WTC11 (cell line): ENCODE measurements at regions not wholly inside any gene's neighbourhood (a gene's known extent, or its start where the extent isn't known, plus 50 kb on each side); places are given as distances from the start of the nearest gene placed in this dataset.

ENCODE experiments used
- ATAC-seq: fragments of 200-7000 bp; cut with Tn5 transposase; 2 replicates; pipeline ENCODE4 v1.10.0; 2021; ENCODE audit warnings: mild to moderate bottlenecking, moderate library complexity
- CTCF ChIA-PET: fragments of 300-600 bp; sonication (Branson Sonifier 250); formaldehyde crosslinking; loops from one replicate; lab custom pipeline; 2021; ENCODE audit warnings: antibody characterized with exemption; lab: Charles Lee
- POLR2A ChIA-PET: fragments of 350-600 bp; sonication (Branson Sonifier 250); formaldehyde crosslinking; loops from one replicate; lab custom pipeline; 2021; ENCODE audit warnings: antibody characterized with exemption; lab: Charles Lee
- DNase-seq: peaks from one replicate; pipeline ENCODE4 v3.0.0; 2021; ENCODE audit warnings: low spot score
- H3K27ac Mint-ChIP-seq: 2 replicates; pipeline ENCODE4 v1.8.0; 2021; ENCODE audit warnings: mixed read lengths
- H3K27me3 Mint-ChIP-seq: 2 replicates; pipeline ENCODE4 v1.8.0; 2021; ENCODE audit warnings: low read depth, mild to moderate bottlenecking, moderate library complexity, mixed read lengths
- H3K36me3 Mint-ChIP-seq: 2 replicates; pipeline ENCODE4 v1.8.0; 2021; ENCODE audit warnings: mixed read lengths
- H3K4me1 Mint-ChIP-seq: 2 replicates; pipeline ENCODE4 v1.8.0; 2022; ENCODE audit warnings: mixed read lengths
- H3K4me3 Mint-ChIP-seq: 2 replicates; pipeline ENCODE4 v1.8.0; 2021; ENCODE audit warnings: mild to moderate bottlenecking, moderate library complexity, mixed read lengths
- H3K9me3 Mint-ChIP-seq: 2 replicates; pipeline ENCODE4 v1.8.0; 2021; ENCODE audit warnings: mixed read lengths
- AR ChIP-seq: fragments of 250-450 bp; sonication (Bioruptor Pico); IDR thresholded peaks from 2 replicates; pipeline ENCODE4 v1.9.0; 2021; ENCODE audit warnings: mild to moderate bottlenecking
- CBFB ChIP-seq: sonication (generic); formaldehyde crosslinking; IDR thresholded peaks from 2 replicates; pipeline ENCODE4 v1.8.1; 2022; ENCODE audit warnings: mild to moderate bottlenecking, low read depth, missing genetic modification reagents
- ESRRA ChIP-seq: sonication (generic); formaldehyde crosslinking; IDR thresholded peaks from 2 replicates; pipeline ENCODE4 v1.8.1; 2022; ENCODE audit warnings: mild to moderate bottlenecking, missing genetic modification reagents, borderline replicate concordance
- FOXK1 ChIP-seq: sonication (generic); formaldehyde crosslinking; IDR thresholded peaks from 2 replicates; pipeline ENCODE4 v1.8.0; 2022; ENCODE audit warnings: mild to moderate bottlenecking, moderate library complexity, missing genetic modification reagents
- GABPB1 ChIP-seq: sonication (generic); formaldehyde crosslinking; IDR thresholded peaks from 2 replicates; pipeline ENCODE4 v1.8.1; 2023; ENCODE audit warnings: mild to moderate bottlenecking, missing genetic modification reagents
- GRHL2 ChIP-seq: fragments of 250-450 bp; sonication (Bioruptor Pico); IDR thresholded peaks from 2 replicates; pipeline ENCODE4 v1.8.0; 2022; ENCODE audit warnings: mild to moderate bottlenecking, moderate library complexity; ENCODE audit not compliant: insufficient replicate concordance, severe bottlenecking
- GTF2I ChIP-seq: fragments of 250-450 bp; sonication (Bioruptor Pico); conservative IDR thresholded peaks from 2 replicates; pipeline ENCODE4 v1.4.0; 2021; ENCODE audit warnings: mild to moderate bottlenecking
- JAZF1 ChIP-seq: fragments of 250-450 bp; sonication (Bioruptor Pico); IDR thresholded peaks from 2 replicates; pipeline ENCODE4 v1.9.0; 2021; ENCODE audit warnings: moderate library complexity, mild to moderate bottlenecking, inconsistent platforms
- NFYB ChIP-seq: sonication (generic); formaldehyde crosslinking; conservative IDR thresholded peaks from 2 replicates; pipeline ENCODE4 v1.8.0; 2022; ENCODE audit warnings: low read depth, missing genetic modification reagents
- PRDM15 ChIP-seq: sonication (generic); formaldehyde crosslinking; IDR thresholded peaks from 2 replicates; pipeline ENCODE4 v1.8.0; 2022; ENCODE audit warnings: missing genetic modification reagents
- PREB ChIP-seq: sonication (generic); formaldehyde crosslinking; IDR thresholded peaks from 2 replicates; pipeline ENCODE4 v1.8.1; 2022; ENCODE audit warnings: mild to moderate bottlenecking, missing genetic modification reagents, moderate library complexity, borderline replicate concordance
- SMAD4 ChIP-seq: sonication (generic); formaldehyde crosslinking; IDR thresholded peaks from 2 replicates; pipeline ENCODE4 v1.8.0; 2022; ENCODE audit warnings: mild to moderate bottlenecking, missing genetic modification reagents
- TEAD4 ChIP-seq: sonication (generic); formaldehyde crosslinking; IDR thresholded peaks from 2 replicates; pipeline ENCODE4 v1.8.0; 2022; ENCODE audit warnings: mild to moderate bottlenecking, missing genetic modification reagents
- TP53 ChIP-seq: sonication (generic); formaldehyde crosslinking; IDR thresholded peaks from 2 replicates; pipeline ENCODE4 v1.8.1; 2023; ENCODE audit warnings: mild to moderate bottlenecking, missing genetic modification reagents
- USF2 ChIP-seq: sonication (generic); formaldehyde crosslinking; IDR thresholded peaks from 2 replicates; pipeline ENCODE4 v1.8.1; 2023; ENCODE audit warnings: mild to moderate bottlenecking, missing genetic modification reagents, moderate library complexity
- ZBTB21 ChIP-seq: sonication (generic); formaldehyde crosslinking; IDR thresholded peaks from 2 replicates; pipeline ENCODE4 v1.8.1; 2023; ENCODE audit warnings: mild to moderate bottlenecking, missing genetic modification reagents, borderline replicate concordance
- ZBTB43 ChIP-seq: sonication (generic); formaldehyde crosslinking; IDR thresholded peaks from 2 replicates; pipeline ENCODE4 v1.8.1; 2023; ENCODE audit warnings: mild to moderate bottlenecking, missing genetic modification reagents
- ZNF219 ChIP-seq: sonication (generic); formaldehyde crosslinking; IDR thresholded peaks from 2 replicates; pipeline ENCODE4 v1.8.0; 2023; ENCODE audit warnings: missing genetic modification reagents, mild to moderate bottlenecking, borderline replicate concordance
- ZNF232 ChIP-seq: sonication (generic); formaldehyde crosslinking; IDR thresholded peaks from 2 replicates; pipeline ENCODE4 v1.8.0; 2022; ENCODE audit warnings: mild to moderate bottlenecking, missing genetic modification reagents

- H3K27ac Mint-ChIP-seq, result no peak overlapping the region
- DNase-seq (no peak), ATAC-seq (no peak)
- CTCF ChIA-PET, result interaction anchor here (0.9 to 6.8 kb wide), 12 partner anchors 8 to 311 kb away, joined by 3 to 74 read pairs (median 6); no protein-coding TSS in a partner anchor
- peaks cover 3% of the 10 kb centered on the region; the same call in 1 of the 2 replicates for H3K4me1 Mint-ChIP-seq
- TF ChIP-seq PRDM15 (CRISPR knock-in tag) (no peak), ZBTB43 (CRISPR knock-in tag) (no peak), NFYB (CRISPR knock-in tag) (no peak), JAZF1 (CRISPR knock-in tag) (no peak), AR (CRISPR knock-in tag) (no peak), SMAD4 (no peak), ZBTB21 (CRISPR knock-in tag) (no peak)
- H3K9me3 Mint-ChIP-seq, result no peaks in the 10 kb centered on the region
- H3K27me3 Mint-ChIP-seq, result peaks cover 29% of the 10 kb centered on the region
- H3K4me3 Mint-ChIP-seq, result no peak overlapping the region
- no peaks in the 10 kb centered on the region for H3K36me3 Mint-ChIP-seq
- POLR2A ChIA-PET, result no interaction called here
Observed at GRCh38 chr7:25569765-25570164, 341.5 kb upstream of the NPVF start.

GRCh38 chr7:25572423-25572822 is 344.1 kb upstream of the NPVF start:
- peaks cover 53% of the 10 kb centered on the region for H3K27me3 Mint-ChIP-seq
- H3K9me3 Mint-ChIP-seq, result no peaks in the 10 kb centered on the region
- ChIA-PET POLR2A (no interaction called here), CTCF (interaction anchor here (1.6 to 2.1 kb wide), 2 partner anchors 181 to 279 kb away, joined by 3 to 9 read pairs; no protein-coding TSS in a partner anchor)
- no peak for ATAC-seq
- TF ChIP-seq ZBTB43 (CRISPR knock-in tag) (no peak), PREB (CRISPR knock-in tag) (no peak), FOXK1 (CRISPR knock-in tag) (no peak), ZNF232 (CRISPR knock-in tag) (no peak), ZNF219 (CRISPR knock-in tag) (no peak), TEAD4 (CRISPR knock-in tag) (no peak), GTF2I (no peak), AR (CRISPR knock-in tag) (no peak), GRHL2 (CRISPR knock-in tag) (no peak), ESRRA (no peak), CBFB (CRISPR knock-in tag) (no peak), GABPB1 (CRISPR knock-in tag) (no peak), USF2 (no peak), TP53 (CRISPR knock-in tag) (no peak)
- no peaks in the 10 kb centered on the region for H3K36me3 Mint-ChIP-seq
- H3K4me1 Mint-ChIP-seq, result peaks cover 8% of the 10 kb centered on the region
- DNase-seq, result no peak
- no peak overlapping the region for H3K27ac Mint-ChIP-seq
- no peak overlapping the region for H3K4me3 Mint-ChIP-seq
